ENCODE measurements at regions not wholly inside any gene's neighbourhood (a gene's known extent, or its start where the extent isn't known, plus 50 kb on each side); places are given as distances from the start of the nearest gene placed in this dataset.

DNA sequence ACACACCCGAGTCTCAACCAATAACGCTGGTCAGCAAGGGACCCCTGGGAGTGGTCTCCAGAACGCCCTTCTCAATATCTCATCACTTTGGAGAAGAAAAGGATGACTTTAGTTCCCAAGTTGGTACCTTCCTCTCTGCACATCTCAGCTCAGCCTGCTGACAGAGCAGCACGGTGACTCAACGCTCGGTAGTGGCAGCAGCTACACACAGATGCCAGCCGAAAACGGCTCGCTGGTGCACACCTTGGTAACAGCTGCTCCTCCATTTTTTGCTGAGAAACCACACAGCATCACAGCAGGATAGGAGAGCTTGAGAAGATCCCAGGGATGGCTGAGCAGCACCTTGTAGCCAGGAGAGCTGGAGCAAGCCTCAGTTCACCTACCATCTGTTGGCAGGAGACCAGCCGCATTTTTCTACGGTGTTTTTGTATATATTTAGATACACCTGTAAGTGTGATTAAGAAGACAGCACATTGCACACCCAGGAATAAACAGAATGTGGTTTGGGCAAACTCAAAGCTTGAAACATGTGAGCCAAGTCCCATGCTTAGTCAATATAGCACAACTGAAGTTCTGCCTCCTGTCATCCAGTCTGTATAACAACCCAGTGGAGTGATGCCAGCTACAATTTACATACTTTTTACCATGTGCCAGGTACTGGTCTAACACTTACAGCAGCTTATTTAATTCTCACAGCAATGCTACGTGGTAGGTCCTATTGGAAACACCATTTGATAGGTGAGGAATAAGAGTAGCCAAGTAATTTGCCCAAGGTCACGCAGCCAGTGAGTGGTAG, 83.8 kb upstream of the ERCC4 start:
- TF ChIP-seq CTCF (IDR thresholded peaks at IDR 0.05; ENCODE audit: low read length), result no peak
- TF ChIP-seq EZH2 (IDR thresholded peaks at IDR 0.05; ENCODE audit: borderline replicate concordance, low read length), result no peak
